Loucy (cell line): ENCODE measurements at regions not wholly inside any gene's neighbourhood (a gene's known extent, or its start where the extent isn't known, plus 50 kb on each side); places are given as distances from the start of the nearest gene placed in this dataset.

ENCODE experiments used
- EZH2phosphoT487 ChIP-seq: fragments of 200-600 bp; IDR thresholded peaks from 2 replicates; pipeline ENCODE4 v1.6.1; 2018; ENCODE audit warnings: antibody characterized with exemption, mild to moderate bottlenecking, moderate library complexity, borderline replicate concordance
- TF ChIP-seq, protein P1 (sequence below): fragments of 200-600 bp; sonication (generic); conservative IDR thresholded peaks from 2 replicates; pipeline ENCODE4 v1.5.1; 2014; ENCODE audit warnings: mild to moderate bottlenecking, antibody characterized with exemption, low read length

- TF ChIP-seq, protein P1, sequence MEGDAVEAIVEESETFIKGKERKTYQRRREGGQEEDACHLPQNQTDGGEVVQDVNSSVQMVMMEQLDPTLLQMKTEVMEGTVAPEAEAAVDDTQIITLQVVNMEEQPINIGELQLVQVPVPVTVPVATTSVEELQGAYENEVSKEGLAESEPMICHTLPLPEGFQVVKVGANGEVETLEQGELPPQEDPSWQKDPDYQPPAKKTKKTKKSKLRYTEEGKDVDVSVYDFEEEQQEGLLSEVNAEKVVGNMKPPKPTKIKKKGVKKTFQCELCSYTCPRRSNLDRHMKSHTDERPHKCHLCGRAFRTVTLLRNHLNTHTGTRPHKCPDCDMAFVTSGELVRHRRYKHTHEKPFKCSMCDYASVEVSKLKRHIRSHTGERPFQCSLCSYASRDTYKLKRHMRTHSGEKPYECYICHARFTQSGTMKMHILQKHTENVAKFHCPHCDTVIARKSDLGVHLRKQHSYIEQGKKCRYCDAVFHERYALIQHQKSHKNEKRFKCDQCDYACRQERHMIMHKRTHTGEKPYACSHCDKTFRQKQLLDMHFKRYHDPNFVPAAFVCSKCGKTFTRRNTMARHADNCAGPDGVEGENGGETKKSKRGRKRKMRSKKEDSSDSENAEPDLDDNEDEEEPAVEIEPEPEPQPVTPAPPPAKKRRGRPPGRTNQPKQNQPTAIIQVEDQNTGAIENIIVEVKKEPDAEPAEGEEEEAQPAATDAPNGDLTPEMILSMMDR = no peak
- TF ChIP-seq EZH2phosphoT487 = no peak
Measured at GRCh38 chr13:105814902-105815250, 720.6 kb downstream of the EFNB2 start.
